Loucy (cell line): ENCODE measurements at regions not wholly inside any gene's neighbourhood (a gene's known extent, or its start where the extent isn't known, plus 50 kb on each side); places are given as distances from the start of the nearest gene placed in this dataset.

Experiments
- CTCF ChIP-seq: fragments of 200-600 bp; sonication (generic); conservative IDR thresholded peaks from 2 replicates; pipeline ENCODE4 v1.5.1; 2014; ENCODE audit warnings: mild to moderate bottlenecking, antibody characterized with exemption, low read length
- EZH2phosphoT487 ChIP-seq: fragments of 200-600 bp; IDR thresholded peaks from 2 replicates; pipeline ENCODE4 v1.6.1; 2018; ENCODE audit warnings: antibody characterized with exemption, mild to moderate bottlenecking, moderate library complexity, borderline replicate concordance

- no peak for TF ChIP-seq CTCF
- no peak for TF ChIP-seq EZH2phosphoT487
These were observed 662.7 kb upstream of the HS6ST1 start for GRCh38 chr2:128981353-128981752.
